ENCODE measurements at regions not wholly inside any gene's neighbourhood (a gene's known extent, or its start where the extent isn't known, plus 50 kb on each side); places are given as distances from the start of the nearest gene placed in this dataset.

- in situ Hi-C loops (cut with MboI; ENCODE audit: low sequenced_read_pairs), result no loop called here
Observed at GRCh38 chr13:106072014-106072413, 463.4 kb downstream of the EFNB2 start.

- in situ Hi-C loops (cut with MboI; ENCODE audit: low sequenced_read_pairs), result no loop called here
Observed at GRCh38 chr13:106063591-106064313, 471.7 kb downstream of the EFNB2 start.

- in situ Hi-C loops (cut with MboI; ENCODE audit: low sequenced_read_pairs), result no loop called here
Observed at GRCh38 chr13:106061781-106062180, 473.7 kb downstream of the EFNB2 start.

- in situ Hi-C loops (cut with MboI; ENCODE audit: low sequenced_read_pairs), result no loop called here
Observed at GRCh38 chr13:106056851-106057250, 478.6 kb downstream of the EFNB2 start.

- in situ Hi-C loops (cut with MboI; ENCODE audit: low sequenced_read_pairs), result no loop called here
Observed at GRCh38 chr13:106052200-106052767, 483.2 kb downstream of the EFNB2 start.

GRCh38 chr13:106049171-106049570 lies 486.3 kb downstream of the EFNB2 start:
- in situ Hi-C loops (cut with MboI; ENCODE audit: low sequenced_read_pairs), result no loop called here

GRCh38 chr13:106048386-106048785 lies 487.1 kb downstream of the EFNB2 start:
- in situ Hi-C loops (cut with MboI; ENCODE audit: low sequenced_read_pairs), result no loop called here

GRCh38 chr13:106047859-106048258 lies 487.6 kb downstream of the EFNB2 start:
- in situ Hi-C loops (cut with MboI; ENCODE audit: low sequenced_read_pairs), result no loop called here

GRCh38 chr13:106042996-106043581 lies 492.4 kb downstream of the EFNB2 start:
- in situ Hi-C loops (cut with MboI; ENCODE audit: low sequenced_read_pairs), result no loop called here

GRCh38 chr13:106041445-106041844 lies 494.0 kb downstream of the EFNB2 start:
- in situ Hi-C loops (cut with MboI; ENCODE audit: low sequenced_read_pairs), result no loop called here

- in situ Hi-C loops (cut with MboI; ENCODE audit: low sequenced_read_pairs), result no loop called here
Observed at GRCh38 chr13:106038752-106039151, 496.7 kb downstream of the EFNB2 start.

GRCh38 chr13:106036870-106037269 lies 498.6 kb downstream of the EFNB2 start:
- in situ Hi-C loops (cut with MboI; ENCODE audit: low sequenced_read_pairs), result no loop called here

- in situ Hi-C loops (cut with MboI; ENCODE audit: low sequenced_read_pairs), result no loop called here
Observed at GRCh38 chr13:106034201-106034600, 501.3 kb downstream of the EFNB2 start.

- in situ Hi-C loops (cut with MboI; ENCODE audit: low sequenced_read_pairs), result no loop called here
Observed at GRCh38 chr13:106033659-106034058, 501.8 kb downstream of the EFNB2 start.

GRCh38 chr13:106032441-106032840 lies 503.0 kb downstream of the EFNB2 start:
- in situ Hi-C loops (cut with MboI; ENCODE audit: low sequenced_read_pairs), result no loop called here

- in situ Hi-C loops (cut with MboI; ENCODE audit: low sequenced_read_pairs), result no loop called here
Observed at GRCh38 chr13:106029676-106030290, 505.7 kb downstream of the EFNB2 start.

- in situ Hi-C loops (cut with MboI; ENCODE audit: low sequenced_read_pairs), result no loop called here
Observed at GRCh38 chr13:106028911-106029310, 506.6 kb downstream of the EFNB2 start.

GRCh38 chr13:106011600-106011999 lies 523.9 kb downstream of the EFNB2 start:
- in situ Hi-C loops (cut with MboI; ENCODE audit: low sequenced_read_pairs), result no loop called here

- in situ Hi-C loops (cut with MboI; ENCODE audit: low sequenced_read_pairs), result no loop called here
Observed at GRCh38 chr13:106010836-106011235, 524.6 kb downstream of the EFNB2 start.

- in situ Hi-C loops (cut with MboI; ENCODE audit: low sequenced_read_pairs), result no loop called here
Observed at GRCh38 chr13:106008540-106008939, 526.9 kb downstream of the EFNB2 start.

GRCh38 chr13:106007156-106007555 lies 528.3 kb downstream of the EFNB2 start:
- in situ Hi-C loops (cut with MboI; ENCODE audit: low sequenced_read_pairs), result no loop called here

- in situ Hi-C loops (cut with MboI; ENCODE audit: low sequenced_read_pairs), result no loop called here
Observed at GRCh38 chr13:106003651-106004050, 531.8 kb downstream of the EFNB2 start.
